ENCODE measurements at regions not wholly inside any gene's neighbourhood (a gene's known extent, or its start where the extent isn't known, plus 50 kb on each side); places are given as distances from the start of the nearest gene placed in this dataset.

DNA sequence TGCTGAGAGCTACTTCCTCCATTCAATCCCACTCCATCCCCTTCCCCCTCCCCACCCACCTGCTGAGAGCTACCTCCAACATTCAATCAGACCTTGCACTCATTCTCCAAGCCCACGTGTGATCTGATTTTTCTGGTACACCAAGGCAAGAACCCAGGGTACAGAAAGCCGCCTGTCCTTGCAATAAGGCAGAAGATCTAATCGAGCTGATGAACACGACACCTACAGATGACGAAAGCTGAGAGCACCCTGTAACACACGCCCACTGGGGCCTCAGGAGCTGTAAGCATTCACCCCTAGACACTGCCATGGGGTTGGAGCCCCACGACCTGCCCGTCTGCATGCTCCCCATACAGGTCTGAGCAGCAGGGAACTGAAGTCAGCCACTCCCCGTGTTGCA lies 58.3 kb downstream of the TRIML1 start:
- DNase-seq (ENCODE audit: low spot score) = no peak

- DNase-seq (ENCODE audit: low spot score) = no peak
These were observed 59.9 kb downstream of the TRIML1 start for GRCh38 chr4:188198982-188199792.

DNA sequence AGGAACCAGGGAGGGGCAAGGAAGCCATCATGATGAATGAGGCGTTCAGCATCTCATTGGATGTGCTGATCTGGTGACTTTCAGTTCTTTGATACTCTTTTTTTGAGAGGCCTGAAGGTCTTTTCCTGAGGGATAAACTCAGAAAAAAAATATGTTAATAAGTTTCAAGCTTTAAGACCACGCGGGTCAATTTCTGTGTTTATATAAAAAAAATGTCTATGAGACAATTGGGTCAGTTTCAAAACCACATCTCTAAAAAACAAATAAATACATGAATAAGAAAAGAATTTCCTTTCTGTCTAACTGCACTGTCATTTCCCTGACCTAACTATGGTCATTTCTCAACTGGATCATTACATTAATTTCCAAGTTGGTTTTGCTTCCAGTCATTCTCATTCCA lies 62.6 kb downstream of the TRIML1 start:
- no peak for DNase-seq (ENCODE audit: low spot score)

DNA sequence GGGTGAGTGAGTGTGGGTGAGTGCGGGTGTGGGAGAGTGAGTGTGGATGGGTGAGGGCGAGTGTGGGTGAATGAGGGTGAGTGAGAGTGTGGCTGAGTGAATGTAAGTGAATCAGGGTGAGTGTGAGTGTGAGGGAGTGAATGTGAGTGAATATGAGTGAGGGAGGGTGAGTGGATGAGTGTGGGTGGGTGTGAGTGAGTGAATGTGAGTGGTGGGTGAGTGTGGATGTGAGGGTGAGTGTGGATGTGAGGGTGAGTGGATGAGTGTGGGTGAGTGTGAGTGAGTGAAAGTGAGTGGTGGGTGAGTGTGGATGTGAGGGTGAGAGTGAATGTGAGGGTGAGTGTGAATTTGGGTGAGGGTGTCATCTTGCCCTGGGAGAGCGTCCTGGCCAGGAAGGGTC lies 67.5 kb downstream of the TRIML1 start:
- no peak for DNase-seq (ENCODE audit: low spot score)

- DNase-seq (ENCODE audit: low spot score) = no peak
These were observed 75.6 kb downstream of the TRIML1 start for GRCh38 chr4:188214861-188215260.

DNA sequence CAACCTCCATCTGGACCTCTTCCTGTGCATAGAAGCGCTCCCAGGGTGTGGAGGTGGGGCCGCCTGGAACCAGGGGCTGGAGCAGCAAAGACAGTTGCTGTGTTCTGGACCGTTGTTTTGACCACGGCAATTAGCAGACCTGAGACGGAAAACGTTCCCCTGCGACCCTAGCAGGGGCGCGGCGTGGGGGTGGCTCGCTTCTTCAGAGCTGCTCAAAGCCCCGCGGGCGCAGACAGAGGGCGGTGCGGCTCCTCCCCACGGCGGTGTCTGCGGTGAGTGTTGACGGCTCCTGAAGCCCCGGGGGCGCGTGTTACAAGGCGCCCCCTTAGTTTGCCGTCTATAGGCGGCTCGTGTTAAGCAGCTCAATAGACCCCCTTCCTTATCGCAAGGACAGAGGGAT lies 79.2 kb downstream of the TRIML1 start:
- peak; percentile 53 for DNase-seq (ENCODE audit: low spot score)

DNA sequence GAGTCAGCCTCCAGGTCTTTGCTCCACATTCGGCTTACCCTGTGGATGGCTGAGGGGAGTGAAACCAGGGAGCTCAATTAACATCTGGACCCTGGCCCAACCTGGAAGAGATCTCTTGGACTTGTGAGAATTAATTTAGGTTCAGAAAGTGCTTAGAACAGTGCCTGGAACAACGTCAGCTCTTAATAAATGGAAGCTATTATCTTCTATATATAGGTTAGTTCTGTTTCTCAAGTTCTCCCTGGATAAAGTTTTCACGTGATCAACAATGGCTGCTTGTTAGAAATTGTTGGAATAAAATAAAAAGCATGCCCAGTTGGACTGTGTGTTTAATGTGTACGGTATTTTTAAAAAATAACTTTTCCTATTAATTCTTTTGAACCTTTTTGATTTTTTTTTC lies 80.8 kb downstream of the TRIML1 start:
- no peak for DNase-seq (ENCODE audit: low spot score)

- DNase-seq (ENCODE audit: low spot score) = no peak
These were observed 81.8 kb downstream of the TRIML1 start for GRCh38 chr4:188221090-188221489.

- DNase-seq (ENCODE audit: low spot score) = no peak
These were observed 89.0 kb downstream of the TRIML1 start for GRCh38 chr4:188228279-188228678.

DNA sequence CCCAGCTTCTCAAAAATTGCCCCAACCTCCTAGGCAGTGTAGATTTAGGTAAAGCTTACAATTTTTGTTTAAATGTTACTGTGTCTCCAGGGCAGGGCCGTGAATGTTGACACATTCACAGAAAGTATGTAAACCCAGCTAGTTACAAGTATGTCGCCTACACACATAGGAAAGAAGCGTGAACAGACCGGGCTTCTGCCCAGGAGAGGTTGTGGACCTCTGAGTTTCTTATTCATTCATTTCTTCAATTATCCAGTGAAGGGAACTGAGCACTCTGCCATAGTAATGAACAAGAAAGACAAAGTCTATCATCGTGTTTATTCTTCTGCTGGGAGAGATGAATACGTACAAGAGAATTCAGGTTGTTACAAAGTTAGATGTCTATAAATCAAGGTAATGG lies 93.2 kb downstream of the TRIML1 start:
- no peak for DNase-seq (ENCODE audit: low spot score)

- DNase-seq (ENCODE audit: low spot score) = no peak
These were observed 102.8 kb downstream of the TRIML1 start for GRCh38 chr4:188242041-188242440.

DNA sequence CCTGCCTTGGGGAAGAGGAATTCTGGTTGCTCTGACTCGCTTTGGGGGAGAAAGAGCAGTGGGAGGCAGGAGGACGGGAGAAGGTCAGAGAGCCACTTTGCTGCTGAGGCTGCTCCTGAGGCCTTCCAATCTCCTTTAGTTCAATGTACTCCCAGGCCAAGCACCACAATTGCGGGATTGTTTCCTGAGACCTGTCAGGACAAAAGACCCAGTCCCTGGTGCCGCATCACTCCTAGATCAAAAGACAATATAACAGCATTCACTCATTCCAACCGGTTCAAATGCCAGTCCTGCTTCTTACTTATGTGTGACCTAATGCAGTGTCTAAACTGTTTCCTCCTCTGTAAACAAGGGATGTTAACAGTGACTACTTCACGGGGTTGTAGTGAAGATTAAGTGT lies 106.4 kb downstream of the TRIML1 start:
- DNase-seq (ENCODE audit: low spot score) = no peak

DNA sequence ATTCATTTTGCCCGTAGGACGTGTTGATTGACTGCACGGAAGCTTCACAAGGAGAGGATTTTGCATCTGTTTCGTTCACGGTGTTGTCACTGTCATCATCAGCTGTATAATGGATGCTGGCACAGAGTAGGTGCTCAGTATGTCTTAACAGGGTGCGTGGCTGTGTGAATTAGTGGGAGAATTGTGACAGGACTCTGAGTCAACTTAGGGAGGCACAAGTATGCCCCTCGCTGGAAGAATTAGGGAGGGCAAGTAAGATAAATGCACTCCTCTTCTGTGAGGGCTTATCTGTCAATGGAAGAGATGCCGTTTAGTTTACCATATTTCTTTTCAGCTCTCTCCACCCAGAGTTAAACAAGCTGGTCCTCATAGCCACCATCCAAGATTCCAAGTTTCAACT lies 107.2 kb downstream of the TRIML1 start:
- no peak for DNase-seq (ENCODE audit: low spot score)

GRCh38 chr4:188254211-188254610 lies 115.0 kb downstream of the TRIML1 start:
- no peak for DNase-seq (ENCODE audit: low spot score)

DNA sequence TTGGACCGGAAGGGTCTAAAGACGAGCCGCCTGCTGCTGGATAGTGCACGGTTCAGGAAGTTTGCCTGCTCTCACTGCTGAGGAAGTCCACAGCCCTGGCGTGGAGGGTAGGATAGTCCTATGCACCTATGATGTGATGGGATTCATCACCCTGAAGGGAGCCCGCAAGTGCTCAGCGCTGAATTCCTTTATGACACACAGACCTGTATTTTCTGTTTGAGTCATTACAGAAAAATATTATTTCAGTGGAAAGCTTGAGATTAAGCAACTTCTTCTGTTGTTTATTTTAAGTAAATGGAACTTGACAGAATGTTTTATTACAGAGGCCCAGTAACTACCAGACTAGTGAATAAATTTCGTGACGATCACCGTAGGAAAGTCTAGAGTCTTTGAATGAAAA lies 123.2 kb downstream of the TRIML1 start:
- no peak for DNase-seq (ENCODE audit: low spot score)

DNA sequence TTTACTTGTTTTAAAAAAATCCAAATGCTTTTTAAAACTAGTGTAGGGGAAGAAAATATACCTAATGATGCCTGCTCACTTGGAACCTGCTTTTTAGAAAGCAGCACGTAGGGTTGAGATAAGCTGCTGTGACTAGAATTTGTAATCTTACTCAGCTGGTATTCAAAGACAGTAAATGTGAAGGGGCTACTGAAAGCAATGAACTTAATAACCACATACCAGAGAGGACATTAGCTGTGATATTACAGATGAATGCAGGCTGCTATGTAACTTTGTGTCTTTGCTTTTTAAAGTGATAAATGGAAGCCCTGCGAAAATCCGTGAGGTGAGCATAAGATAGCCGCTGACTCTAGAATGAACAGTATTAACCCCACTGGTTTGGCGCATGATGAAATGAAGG lies 124.1 kb downstream of the TRIML1 start:
- no peak for DNase-seq (ENCODE audit: low spot score)

- DNase-seq (ENCODE audit: low spot score) = no peak
These were observed 127.1 kb downstream of the TRIML1 start for GRCh38 chr4:188266386-188266785.

DNA sequence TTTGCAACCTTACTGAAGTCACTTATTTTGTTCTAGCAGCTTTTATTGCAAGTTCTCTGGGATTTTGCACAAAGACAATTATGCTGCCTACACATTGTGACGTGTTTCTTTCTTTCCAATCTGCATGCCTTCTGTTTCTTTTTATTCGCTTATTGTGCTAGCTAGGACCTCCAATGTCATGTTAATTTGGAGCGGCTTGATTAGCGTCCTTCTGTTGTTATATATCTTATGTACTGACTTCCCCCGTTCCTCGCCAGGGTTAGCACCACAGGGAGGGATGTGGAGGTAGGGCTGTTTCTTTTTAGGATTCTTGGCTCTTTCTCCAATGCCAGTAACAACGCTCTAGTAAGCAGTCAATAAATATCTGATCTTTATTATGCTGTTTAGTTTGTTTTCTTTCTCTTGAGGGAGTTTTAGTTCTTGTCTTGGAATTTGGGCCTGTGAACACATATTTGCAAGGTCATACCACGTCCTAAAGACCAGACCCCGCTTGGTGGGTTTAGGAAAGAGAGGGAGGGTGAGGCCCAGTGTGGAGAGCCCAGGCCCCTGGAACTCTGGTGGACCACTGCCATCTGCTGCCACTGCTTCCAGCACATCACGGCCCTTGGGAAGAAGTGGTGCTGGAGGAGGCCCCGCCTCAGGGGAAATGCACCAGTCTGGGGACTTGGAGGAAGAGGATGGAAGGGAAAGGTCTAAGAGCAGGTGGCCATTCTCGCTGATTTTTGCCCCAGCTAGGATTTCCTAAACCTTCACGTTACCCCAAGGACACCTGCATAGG lies 129.1 kb downstream of the TRIML1 start:
- DNase-seq (ENCODE audit: low spot score) = no peak

- peak; percentile 60 for DNase-seq (ENCODE audit: low spot score)
These were observed 131.2 kb downstream of the TRIML1 start for GRCh38 chr4:188270273-188271069.

DNA sequence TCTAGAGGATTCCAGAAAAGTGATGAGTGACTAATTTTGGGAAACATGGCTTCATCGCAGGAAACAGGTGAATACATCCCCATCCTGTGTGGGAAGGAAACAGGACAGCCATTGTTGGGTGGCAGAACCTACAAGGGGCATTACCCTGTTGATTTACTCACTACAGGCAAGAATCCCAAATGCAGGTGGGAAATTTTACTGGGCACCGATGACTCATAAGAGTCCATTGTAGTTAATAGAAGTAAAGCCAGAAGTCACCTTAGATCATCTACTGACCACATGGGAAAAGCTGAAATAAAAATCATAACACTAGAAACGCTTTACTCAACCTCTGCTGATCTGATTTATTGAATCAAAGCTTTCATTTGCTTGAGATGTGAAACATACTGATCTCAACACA lies 136.4 kb downstream of the TRIML1 start:
- no peak for DNase-seq (ENCODE audit: low spot score)

DNA sequence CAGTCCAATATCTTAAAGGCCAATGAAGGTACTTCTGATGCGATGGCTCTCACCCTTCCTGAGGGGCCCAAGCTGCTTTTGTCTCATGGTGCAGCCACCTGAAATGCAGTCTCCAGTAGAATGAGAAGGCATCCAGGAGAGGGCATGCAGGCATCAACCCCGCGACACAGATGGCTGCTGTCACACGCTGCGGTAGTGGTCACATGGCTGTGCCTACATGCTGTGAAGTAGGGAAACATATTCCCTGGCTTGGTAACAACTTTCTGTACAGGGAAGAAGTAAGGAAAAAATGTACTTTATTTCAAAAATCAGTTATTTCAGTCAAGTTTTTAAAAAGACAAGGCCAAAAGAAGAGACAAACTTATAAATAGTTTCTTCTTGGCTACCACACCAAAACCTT lies 139.9 kb downstream of the TRIML1 start:
- no peak for DNase-seq (ENCODE audit: low spot score)

- DNase-seq (ENCODE audit: low spot score) = peak; percentile 62
These were observed 143.4 kb downstream of the TRIML1 start for GRCh38 chr4:188282471-188283232.
